ENCODE measurements at regions not wholly inside any gene's neighbourhood (a gene's known extent, or its start where the extent isn't known, plus 50 kb on each side); places are given as distances from the start of the nearest gene placed in this dataset.
"Not testable (repeated sequence)": the region's sequence is repeated elsewhere in the genome, so short reads cannot be mapped to it uniquely, and the experiment has no call there.

- no peak for DNase-seq (ENCODE audit: low read depth)
- no peak for TF ChIP-seq CTCF (conservative IDR thresholded peaks at IDR 0.05; ENCODE audit: control insufficient read depth, insufficient read depth, low read depth, low read length)
- H3K4me3 ChIP-seq (ENCODE audit: control insufficient read depth, low read depth, low read length) = no peak overlapping the region
Observed at GRCh38 chr20:22729616-22730236, 145.4 kb upstream of the FOXA2 start.

- no peak overlapping the region for H3K4me3 ChIP-seq (ENCODE audit: control insufficient read depth, low read depth, low read length)
- TF ChIP-seq CTCF (conservative IDR thresholded peaks at IDR 0.05; ENCODE audit: control insufficient read depth, insufficient read depth, low read depth, low read length) = no peak
- no peak for DNase-seq (ENCODE audit: low read depth)
Observed at GRCh38 chr20:22732751-22733150, 148.4 kb upstream of the FOXA2 start.

DNA sequence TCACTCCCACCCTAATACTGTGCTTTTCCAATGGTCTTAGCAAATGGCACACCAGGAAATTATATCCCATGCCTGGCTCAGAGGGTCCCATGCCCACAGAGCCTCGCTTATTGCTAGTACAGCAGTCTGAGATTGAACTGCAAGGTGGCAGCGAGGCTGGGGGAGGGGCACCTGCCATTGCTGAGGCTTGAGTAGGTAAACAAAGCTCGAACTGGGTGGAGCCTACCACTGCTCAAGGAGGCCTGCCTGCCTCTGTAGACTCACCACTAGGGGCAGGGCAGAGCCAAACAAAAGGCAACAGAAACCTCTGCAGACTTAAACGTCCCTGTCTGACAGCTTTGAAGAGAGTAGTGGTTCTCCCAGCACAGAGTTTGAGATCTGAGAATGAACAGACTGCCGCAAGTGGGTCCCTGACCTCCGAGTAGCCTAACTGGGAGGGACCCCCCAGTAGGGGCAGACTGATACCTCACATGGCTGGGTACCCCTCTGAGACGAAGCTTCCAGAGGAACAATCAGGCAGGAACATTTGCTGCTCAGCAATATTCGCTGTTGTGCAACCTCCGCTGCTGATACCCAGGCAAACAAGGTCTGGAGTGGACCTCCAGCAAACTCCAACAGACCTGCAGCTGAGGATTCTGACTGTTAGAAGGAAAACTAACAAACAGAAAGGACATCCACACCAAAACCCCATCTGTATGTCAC is 150.7 kb upstream of the FOXA2 start:
- peak; percentile 29 for TF ChIP-seq CTCF (conservative IDR thresholded peaks at IDR 0.05; ENCODE audit: control insufficient read depth, insufficient read depth, low read depth, low read length)
- not testable (repeated sequence) for H3K4me3 ChIP-seq (ENCODE audit: control insufficient read depth, low read depth, low read length)
- DNase-seq (ENCODE audit: low read depth) = peak; percentile 14

DNA sequence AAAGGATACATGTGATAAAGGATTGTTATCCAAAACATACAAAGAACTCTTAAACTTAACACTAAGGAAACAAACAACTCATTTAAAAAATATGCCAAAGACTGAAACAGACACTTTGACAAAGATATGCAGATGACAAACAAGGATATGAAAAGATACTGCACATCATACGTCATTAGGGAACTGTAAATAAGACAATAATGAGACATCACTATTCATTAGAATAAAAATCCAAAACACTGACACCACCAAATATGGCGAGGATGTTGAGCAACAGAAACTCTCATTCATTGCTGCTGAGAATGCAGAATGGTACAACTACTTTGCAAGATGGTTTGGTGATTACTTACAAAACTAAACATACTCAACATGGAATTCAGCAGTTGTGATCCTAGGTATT is 156.5 kb upstream of the FOXA2 start:
- no peak for DNase-seq (ENCODE audit: low read depth)
- TF ChIP-seq CTCF (conservative IDR thresholded peaks at IDR 0.05; ENCODE audit: control insufficient read depth, insufficient read depth, low read depth, low read length) = no peak
- no peak overlapping the region for H3K4me3 ChIP-seq (ENCODE audit: control insufficient read depth, low read depth, low read length)

- no peak for TF ChIP-seq CTCF (conservative IDR thresholded peaks at IDR 0.05; ENCODE audit: control insufficient read depth, insufficient read depth, low read depth, low read length)
- DNase-seq (ENCODE audit: low read depth) = no peak
Observed at GRCh38 chr20:22744341-22745193, 160.2 kb upstream of the FOXA2 start.

DNA sequence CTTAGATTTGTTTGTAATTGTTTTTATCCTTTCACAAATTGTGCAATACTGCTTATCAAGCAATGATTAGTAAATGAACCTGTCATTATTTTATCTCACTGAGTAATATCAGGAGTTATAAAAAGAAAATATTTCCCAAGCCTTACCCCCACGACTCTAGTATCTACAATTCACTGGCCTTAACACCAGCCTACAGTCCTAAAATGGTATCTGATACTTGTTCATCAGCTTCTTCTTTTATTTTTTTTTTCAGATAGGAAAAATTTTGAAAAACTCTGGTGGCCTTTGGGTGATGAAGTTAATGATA is 160.8 kb upstream of the FOXA2 start:
- DNase-seq (ENCODE audit: low read depth) = no peak
- no peak overlapping the region for H3K4me3 ChIP-seq (ENCODE audit: control insufficient read depth, low read depth, low read length)
- no peak for TF ChIP-seq CTCF (conservative IDR thresholded peaks at IDR 0.05; ENCODE audit: control insufficient read depth, insufficient read depth, low read depth, low read length)

More at GRCh38 chr20:22744341-22745193, 160.2 kb upstream of the FOXA2 start:
- no peak overlapping the region for H3K4me3 ChIP-seq (ENCODE audit: control insufficient read depth, low read depth, low read length)
